GM19240 (cell line): ENCODE measurements at regions not wholly inside any gene's neighbourhood (a gene's known extent, or its start where the extent isn't known, plus 50 kb on each side); places are given as distances from the start of the nearest gene placed in this dataset.

Experiments
- DNase-seq: peaks from one replicate; pipeline ENCODE4 v3.0.0; 2011; ENCODE audit warnings: low spot score; ENCODE audit not compliant: insufficient read length

GRCh38 chr11:109858152-109858551 lies 235.0 kb upstream of the ZC3H12C start:
- no peak for DNase-seq

GRCh38 chr11:109859045-109859724 lies 234.0 kb upstream of the ZC3H12C start:
- DNase-seq, result no peak

- DNase-seq, result no peak
Observed at GRCh38 chr11:109862835-109863234, 230.4 kb upstream of the ZC3H12C start.

- peak; percentile 36 for DNase-seq
Observed at GRCh38 chr11:109864151-109864661, 229.0 kb upstream of the ZC3H12C start.

GRCh38 chr11:109864834-109865547 lies 228.2 kb upstream of the ZC3H12C start:
- no peak for DNase-seq

- no peak for DNase-seq
Observed at GRCh38 chr11:109865548-109866186, 227.5 kb upstream of the ZC3H12C start.

- DNase-seq, result no peak
Observed at GRCh38 chr11:109867784-109868183, 225.4 kb upstream of the ZC3H12C start.

GRCh38 chr11:109869536-109869935 lies 223.7 kb upstream of the ZC3H12C start:
- DNase-seq, result no peak

GRCh38 chr11:109870297-109870696 lies 222.9 kb upstream of the ZC3H12C start:
- no peak for DNase-seq

GRCh38 chr11:109877043-109877442 lies 216.1 kb upstream of the ZC3H12C start:
- DNase-seq, result no peak

- no peak for DNase-seq
Observed at GRCh38 chr11:109884501-109884900, 208.7 kb upstream of the ZC3H12C start.

GRCh38 chr11:109885006-109885405 lies 208.2 kb upstream of the ZC3H12C start:
- DNase-seq, result no peak

GRCh38 chr11:109892321-109892794 lies 200.8 kb upstream of the ZC3H12C start:
- no peak for DNase-seq

- DNase-seq, result no peak
Observed at GRCh38 chr11:109894242-109894641, 198.9 kb upstream of the ZC3H12C start.

- no peak for DNase-seq
Observed at GRCh38 chr11:109898592-109898991, 194.6 kb upstream of the ZC3H12C start.

- DNase-seq, result no peak
Observed at GRCh38 chr11:109902764-109903433, 190.3 kb upstream of the ZC3H12C start.

GRCh38 chr11:109911488-109911887 lies 181.7 kb upstream of the ZC3H12C start:
- no peak for DNase-seq

- no peak for DNase-seq
Observed at GRCh38 chr11:109914038-109914437, 179.2 kb upstream of the ZC3H12C start.

- DNase-seq, result no peak
Observed at GRCh38 chr11:109914809-109915653, 178.2 kb upstream of the ZC3H12C start.

- DNase-seq, result no peak
Observed at GRCh38 chr11:109926941-109927340, 166.3 kb upstream of the ZC3H12C start.

GRCh38 chr11:109929308-109929707 lies 163.9 kb upstream of the ZC3H12C start:
- DNase-seq, result no peak
